ENCODE measurements at regions not wholly inside any gene's neighbourhood (a gene's known extent, or its start where the extent isn't known, plus 50 kb on each side); places are given as distances from the start of the nearest gene placed in this dataset.
"Not testable (repeated sequence)": the region's sequence is repeated elsewhere in the genome, so short reads cannot be mapped to it uniquely, and the experiment has no call there.

DNA sequence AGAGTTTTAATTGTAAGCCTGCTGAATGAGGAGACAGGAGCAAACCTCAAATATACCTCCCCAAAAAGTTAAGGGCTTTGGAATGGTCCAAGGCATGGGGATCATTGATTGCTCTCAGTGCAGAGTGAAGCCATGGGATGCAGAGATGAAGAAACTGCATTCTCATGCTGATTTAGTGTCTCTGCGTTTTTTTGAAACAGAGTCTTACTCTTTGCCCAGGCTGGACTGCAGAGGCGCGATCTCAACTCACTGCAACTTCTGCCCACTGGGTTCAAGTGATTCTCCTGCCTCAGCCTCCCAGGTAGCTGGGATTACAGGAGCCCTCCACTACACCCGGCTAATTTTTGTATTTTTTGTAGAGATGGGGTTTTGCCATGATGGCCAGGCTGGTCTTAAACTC, 99.3 kb upstream of the ETV3 start:
- DNase-seq (ENCODE audit: insufficient read length, low spot score) = no peak
- FAIRE-seq = no peak

DNA sequence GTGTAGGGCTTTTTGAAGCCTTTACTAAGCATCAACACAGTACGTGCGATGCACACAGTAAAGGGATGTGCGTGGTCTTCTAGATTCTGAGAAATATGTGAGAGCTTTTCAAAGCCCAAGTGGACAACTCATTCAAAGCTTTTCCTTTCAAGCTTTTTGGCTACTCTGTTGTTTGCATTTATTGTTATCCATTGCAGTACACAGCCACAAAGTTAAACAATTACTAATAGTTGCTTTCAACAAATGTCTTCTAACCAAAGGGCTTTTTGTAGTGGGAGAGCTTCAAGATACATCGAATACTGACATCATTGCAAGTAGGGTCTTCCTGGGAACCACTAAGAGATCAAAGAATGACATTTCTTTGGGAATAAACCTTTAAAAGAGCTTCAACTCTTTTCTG, 97.9 kb upstream of the ETV3 start:
- FAIRE-seq (no peak), DNase-seq (ENCODE audit: insufficient read length, low spot score) (no peak)

DNA sequence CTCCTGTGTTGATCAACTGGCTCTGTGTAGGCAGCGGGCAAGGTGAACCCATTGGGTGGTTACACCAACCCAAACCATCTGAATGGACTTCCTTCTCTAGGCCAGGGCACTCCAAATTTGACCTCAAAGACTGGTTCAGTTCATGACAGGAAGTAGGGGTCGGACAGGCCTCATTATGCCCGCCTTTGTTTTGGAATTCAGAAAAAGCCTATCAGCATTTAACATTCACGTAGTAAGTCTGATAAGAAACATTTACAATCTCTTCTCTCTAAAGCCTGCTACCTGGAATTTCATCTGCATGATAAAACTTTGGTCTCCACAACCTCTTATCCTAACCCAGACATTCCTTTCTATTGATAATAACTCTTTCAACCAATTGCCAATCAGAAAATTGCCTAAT, 97.1 kb upstream of the ETV3 start:
- DNase-seq (ENCODE audit: insufficient read length, low spot score) = no peak
- no peak for FAIRE-seq

DNA sequence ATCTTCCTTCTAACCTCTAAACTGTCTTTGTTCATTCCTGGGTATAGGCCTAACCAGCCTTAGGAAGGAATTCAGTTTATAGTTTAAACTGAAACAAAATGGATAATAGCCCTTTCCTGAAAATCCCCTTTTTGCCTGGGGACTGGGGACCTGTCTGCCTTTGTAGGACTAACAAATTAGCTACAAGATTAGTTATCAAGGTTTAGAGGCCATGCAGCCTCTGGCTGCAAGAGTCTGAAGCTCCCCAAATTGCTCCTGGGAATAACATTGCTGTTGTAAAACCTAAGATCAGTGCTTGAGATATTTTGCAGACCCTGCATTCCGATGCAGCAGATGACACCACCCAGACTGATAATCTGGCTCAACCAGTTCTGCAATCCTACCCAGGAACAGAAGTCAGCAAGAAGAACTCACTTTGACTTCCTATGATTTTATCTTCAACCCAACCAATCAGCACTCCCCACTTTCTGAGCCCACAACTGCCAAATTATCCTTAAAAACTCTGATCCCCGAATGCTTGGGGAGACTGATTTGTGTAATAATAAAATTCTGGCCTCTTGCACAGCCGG, 96.6 kb upstream of the ETV3 start:
- FAIRE-seq (no peak), DNase-seq (ENCODE audit: insufficient read length, low spot score) (no peak)

DNA sequence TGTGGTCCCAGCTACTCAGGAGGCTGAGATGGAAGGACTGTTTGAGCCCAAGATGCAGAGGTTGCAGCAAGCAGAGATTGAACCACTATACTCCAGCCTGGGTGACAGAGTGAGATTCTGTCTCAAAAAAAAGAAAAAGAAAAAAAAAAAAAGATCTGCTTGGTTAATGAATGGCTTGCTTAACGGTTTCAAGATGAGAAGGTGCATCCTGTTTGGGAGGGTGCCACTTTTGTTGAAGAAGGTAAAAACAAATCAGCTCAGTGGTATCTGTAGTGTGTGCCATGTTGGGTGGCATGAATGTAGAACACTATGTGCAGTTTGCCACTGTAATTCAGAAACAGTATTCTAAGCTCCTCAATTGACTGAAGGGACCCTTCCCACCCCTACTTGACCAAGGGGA, 94.9 kb upstream of the ETV3 start:
- FAIRE-seq = no peak

DNA sequence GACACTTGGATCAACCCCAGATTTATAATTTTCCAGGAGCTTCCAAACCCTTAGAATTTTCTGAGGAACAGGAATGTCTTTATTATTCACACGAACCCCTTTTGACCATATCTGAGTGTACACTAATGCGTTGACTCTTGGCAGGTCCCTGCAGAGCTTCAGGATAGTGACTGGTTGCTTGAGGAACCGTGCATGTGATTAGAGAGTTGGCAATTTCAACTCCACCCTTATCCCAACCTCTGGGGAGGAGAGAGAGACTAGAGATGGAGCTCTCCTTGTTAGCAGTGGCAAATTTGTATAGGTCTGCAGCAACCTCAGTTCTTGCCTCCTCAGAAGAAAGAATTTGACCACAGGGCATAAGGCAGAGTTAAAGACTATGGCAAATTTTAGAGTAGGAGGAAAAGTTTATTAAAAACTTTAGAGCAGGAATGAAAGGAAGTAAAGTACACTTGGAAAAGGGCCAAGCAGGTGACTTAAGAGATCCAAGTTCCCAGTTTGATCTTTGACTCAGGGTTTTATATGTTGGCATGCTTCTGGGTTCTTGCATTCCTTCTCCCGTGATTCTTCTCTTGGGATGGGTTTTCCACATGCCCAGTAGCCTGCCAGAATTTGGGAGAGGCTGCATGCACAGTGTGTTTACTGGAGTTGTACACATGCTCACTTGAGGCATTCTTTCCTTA, 93.8 kb upstream of the ETV3 start:
- DNase-seq (ENCODE audit: insufficient read length, low spot score) (no peak), FAIRE-seq (no peak)

More for the DNA sequence above, 94.9 kb upstream of the ETV3 start:
- no peak for DNase-seq (ENCODE audit: insufficient read length, low spot score)

DNA sequence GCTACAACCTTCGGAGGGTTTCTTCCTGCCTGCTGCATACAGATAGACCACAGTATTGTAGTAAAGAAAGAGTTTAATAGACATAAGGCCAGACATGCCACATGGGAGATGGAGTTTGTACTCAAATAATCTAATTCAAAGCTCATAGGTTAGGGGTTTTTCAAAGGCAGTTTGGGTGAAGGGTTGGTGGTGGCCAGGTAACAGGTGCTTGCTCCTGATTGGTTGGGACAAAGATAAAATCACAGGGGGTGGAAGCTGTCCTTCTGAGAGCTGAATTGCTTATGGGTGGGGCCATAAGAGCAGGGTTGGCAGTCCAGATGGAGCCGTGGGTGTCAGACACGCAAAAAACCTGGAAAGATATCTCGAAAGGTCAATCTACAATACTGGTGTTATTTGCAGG, 92.3 kb upstream of the ETV3 start:
- FAIRE-seq = no peak

DNA sequence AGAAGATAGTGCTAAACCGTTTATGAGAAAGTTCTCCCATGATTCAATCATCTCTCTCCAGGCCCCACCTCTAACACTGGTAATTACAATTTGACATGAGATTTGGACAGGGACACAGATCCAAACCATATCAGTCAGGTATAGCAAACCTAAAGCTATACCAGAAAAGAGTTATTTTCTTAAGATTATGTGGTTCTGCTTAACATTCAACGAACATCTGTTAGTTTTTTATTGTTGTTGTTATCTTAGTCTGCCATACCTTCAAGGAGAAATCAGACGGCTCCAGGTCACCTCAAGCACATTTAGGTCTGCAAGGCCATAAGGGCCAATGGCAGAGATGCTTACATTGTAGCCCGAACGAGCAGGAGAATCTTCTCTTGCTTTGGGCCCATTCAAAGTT, 89.5 kb upstream of the ETV3 start:
- FAIRE-seq (no peak), DNase-seq (ENCODE audit: insufficient read length, low spot score) (no peak)

More for the DNA sequence above, 92.3 kb upstream of the ETV3 start:
- no peak for DNase-seq (ENCODE audit: insufficient read length, low spot score)

DNA sequence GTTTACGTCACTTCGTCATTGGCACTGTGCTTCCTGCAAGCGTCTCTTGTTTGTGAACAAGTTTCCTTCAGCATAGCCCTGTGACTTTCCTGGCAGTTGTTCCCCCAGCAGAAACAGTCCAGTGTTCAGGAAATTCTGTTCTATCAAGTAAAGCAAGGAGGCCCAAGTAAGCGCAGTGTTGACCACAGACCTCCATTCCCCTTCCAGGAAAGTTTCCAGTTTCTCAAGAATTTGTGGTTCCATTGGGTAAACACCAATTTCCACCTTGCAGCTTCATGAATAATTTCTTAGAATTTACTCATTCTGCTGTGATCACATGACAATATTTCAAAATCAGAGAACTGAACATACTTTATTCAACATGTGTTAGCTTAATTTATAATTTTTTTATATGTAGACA, 88.5 kb upstream of the ETV3 start:
- FAIRE-seq (no peak), DNase-seq (ENCODE audit: insufficient read length, low spot score) (no peak)

DNA sequence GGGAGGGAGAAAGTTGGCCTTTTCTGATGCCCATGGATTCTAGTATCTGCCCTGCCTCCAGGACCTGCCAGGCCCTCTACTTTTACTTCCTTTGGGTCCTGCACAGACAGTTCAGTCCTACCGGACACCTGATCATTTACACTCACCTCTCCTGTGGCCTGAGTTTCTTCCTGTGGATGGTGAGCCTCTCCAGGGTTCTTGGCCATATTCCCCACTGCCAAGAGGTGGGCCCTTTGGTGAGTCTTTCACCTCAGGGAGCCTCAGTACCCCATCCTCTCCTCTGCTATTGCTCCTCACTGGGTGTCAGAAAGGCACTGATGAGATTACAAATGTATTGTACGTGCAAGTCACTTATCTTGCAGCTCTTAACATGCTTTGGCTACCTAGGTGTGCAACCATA, 81.4 kb upstream of the ETV3 start:
- DNase-seq (ENCODE audit: insufficient read length, low spot score) (no peak), FAIRE-seq (no peak)

DNA sequence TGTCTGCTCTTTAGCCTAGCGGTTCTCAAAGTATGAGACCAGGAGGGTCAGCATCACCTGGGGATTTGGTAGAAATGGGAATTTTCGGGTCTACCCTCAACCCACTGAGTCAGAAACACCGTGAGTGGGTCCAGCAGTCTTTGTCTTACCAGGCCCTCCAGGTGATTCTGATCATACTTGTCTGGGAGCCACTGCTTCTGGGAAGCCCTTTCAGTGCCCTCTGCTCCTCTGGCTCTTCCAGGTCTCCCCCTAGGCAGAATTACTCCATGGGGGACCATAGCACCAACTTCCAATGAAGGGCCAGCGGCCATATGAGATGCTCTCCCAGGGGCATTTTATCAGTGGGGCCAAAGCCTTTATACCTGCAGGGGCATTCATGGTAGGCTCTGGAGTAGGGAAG, 81.0 kb upstream of the ETV3 start:
- FAIRE-seq = no peak
- no peak for DNase-seq (ENCODE audit: insufficient read length, low spot score)

DNA sequence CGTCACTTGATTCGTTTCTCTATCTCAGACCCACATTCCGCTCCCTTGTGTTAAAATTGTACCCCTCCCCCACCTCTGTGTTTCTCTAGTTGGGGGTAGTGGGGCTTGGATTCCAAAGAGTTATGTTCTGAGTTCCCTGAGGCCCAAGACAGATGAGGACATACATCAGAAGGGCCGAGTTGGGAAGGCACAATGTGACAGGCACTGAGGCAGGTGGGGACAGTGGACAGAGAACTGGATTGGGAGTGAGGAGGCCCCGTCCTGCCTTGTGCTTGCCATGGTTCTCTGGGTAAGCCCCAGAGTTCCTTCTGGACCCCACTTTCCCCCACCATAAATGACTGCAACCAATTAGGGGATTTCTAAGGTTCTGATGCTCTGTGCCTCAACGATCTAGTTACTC, 80.5 kb upstream of the ETV3 start:
- DNase-seq (ENCODE audit: insufficient read length, low spot score) (no peak), FAIRE-seq (no peak)

DNA sequence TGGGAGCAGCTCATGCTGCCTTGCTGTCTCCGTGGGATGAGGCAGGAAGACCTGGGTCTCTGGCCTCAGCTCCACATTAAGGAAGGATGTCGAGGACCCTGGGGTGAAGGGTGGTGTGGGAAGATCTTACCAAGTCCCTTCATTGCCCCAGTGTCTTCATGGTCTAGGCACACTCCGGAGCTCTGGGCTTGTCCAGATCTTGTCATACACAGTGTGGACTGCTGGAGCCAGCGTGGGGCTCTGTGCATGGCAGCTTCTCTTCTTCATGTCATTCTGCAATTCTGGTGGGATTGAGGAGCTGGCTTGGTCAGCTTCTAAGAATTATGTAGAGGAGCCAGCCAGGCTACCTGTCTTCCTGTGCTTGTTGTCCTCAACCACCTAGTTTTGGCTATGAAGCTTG, 79.3 kb upstream of the ETV3 start:
- DNase-seq (ENCODE audit: insufficient read length, low spot score) (no peak), FAIRE-seq (no peak)

DNA sequence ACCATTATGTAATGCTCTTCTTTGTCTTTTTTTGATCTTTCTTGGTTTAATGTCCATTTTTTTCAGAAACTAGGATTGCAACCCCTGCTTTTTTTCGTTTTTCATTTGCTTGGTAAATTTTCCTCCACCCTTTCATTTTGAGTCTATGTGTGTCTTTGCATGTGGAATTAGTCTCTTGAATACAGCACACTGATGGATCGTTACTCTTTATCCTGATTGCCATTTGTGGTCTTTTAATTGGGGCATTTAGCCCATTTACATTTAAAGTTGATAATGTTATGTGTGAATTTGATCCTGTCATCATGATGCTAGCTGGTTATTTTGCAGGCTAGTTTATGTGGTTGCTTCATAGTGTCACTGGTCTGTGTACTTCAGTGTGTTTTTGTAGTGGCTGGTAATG, 75.6 kb upstream of the ETV3 start:
- no peak for FAIRE-seq

DNA sequence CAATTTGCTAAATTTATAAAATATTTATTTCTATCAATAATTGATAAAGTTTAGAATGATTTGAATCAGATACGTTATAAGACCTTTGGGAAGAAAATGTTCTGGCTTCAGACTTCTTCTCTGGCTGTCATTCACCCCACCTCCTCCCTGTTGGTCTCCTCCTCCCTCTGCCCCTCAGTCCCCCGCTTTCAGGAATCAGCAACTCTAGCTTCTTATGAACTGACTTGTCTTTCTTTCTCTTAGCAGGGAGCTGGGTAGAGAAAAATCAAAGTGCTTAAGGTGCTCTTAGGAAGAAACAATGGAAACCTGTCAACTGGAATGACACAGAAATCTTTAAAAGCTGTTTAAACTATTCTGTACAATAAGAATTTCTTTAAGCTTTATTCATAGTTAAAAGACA, 71.3 kb upstream of the ETV3 start:
- FAIRE-seq = no peak
- no peak for DNase-seq (ENCODE audit: insufficient read length, low spot score)

More for the DNA sequence above, 75.6 kb upstream of the ETV3 start:
- DNase-seq (ENCODE audit: insufficient read length, low spot score) = no peak

DNA sequence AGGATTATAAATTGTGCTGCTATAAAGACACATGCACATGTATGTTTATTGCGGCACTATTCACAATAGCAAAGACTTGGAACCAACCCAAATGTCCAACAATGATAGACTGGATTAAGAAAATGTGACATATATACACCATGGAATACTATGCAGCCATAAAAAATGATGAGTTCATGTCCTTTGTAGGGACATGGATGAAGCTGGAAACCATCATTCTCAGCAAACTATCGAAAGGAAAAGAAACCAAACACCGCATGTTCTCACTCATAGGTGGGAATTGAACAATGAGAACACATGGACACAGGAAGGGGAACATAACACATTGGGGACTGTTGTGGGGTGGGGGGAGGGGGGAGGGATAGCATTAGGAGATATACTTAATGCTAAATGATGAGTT, 67.8 kb upstream of the ETV3 start:
- FAIRE-seq; DNase-seq (ENCODE audit: insufficient read length, low spot score): not testable (repeated sequence)

DNA sequence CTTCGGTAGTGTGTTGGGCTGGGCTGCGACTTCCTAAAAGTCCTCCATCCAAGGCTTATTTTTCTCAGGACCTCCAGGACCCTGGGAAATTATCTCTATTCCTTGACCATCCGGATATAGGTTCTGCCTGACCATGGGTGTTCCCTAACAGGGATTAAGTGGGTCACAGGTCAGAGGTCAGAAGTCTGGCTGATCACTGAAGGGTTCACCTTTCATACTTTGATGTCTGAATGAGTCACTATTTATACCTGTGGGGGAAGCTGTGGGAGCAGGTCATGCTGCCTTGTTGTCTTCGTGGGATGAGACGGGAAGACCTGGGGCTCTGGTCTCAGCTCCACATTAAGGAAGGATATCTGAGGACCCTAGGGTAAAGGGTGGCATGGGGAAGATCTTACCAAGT, 65.0 kb upstream of the ETV3 start:
- no peak for FAIRE-seq
- no peak for DNase-seq (ENCODE audit: insufficient read length, low spot score)

DNA sequence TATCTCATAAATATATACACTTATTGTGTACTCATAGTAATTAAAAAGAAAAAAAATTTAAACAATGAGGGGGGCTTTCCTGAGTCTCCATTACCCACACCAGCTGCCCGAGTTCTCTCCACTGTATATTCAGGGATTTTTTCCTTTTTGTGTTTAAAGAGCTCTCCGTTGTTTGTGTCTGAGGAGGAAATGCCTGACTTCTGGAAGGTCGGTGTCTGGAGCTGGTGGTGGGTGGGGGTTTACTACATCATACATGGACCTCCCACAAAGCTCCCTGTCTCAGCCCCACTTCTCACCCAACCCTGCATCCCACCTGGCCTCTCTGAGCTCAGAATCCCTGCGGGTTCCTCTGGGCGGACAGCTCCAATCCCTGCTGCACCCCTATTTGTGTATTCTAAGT, 64.1 kb upstream of the ETV3 start:
- no peak for DNase-seq (ENCODE audit: insufficient read length, low spot score)

DNA sequence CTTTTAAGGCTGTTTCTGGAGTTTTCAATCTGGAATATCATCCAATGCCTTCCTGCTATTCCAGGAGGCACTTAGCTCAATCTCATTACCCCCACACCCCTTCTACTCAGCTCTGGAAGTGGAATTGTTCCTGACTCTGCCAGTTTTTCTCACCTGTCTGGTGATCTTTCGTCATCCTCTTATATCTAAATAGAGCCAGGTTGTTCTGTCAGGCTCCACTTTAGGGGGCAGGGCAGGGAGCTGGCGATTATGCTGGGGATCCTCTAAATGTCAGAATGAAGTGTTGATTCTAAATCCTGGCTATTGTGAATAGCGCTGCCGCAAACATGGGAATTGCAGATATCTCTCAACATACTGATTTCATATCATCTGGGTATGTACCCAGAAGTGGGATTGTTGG, 63.6 kb upstream of the ETV3 start:
- DNase-seq (ENCODE audit: insufficient read length, low spot score) (no peak), FAIRE-seq (no peak)

More for the DNA sequence above, 64.1 kb upstream of the ETV3 start:
- FAIRE-seq = no peak

DNA sequence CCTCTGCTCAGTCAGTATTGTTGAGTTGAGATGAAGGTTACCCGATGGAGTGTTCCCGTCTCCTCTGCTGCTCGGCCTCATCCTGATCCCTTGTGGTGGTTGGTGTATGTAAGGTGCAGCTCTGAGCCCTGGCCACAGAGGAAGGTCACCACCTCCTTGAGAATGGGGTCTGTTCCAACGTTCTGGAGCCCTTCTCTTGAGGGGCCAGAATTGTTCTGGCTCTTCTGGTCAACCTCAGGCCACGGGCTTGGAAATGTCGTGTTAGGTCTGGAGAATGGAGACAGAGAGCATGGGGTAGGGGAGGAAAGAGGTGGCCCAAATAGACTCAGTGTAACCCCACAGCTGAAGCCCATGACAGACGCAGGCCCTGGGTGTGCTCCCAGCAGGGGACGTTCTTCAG, 62.3 kb upstream of the ETV3 start:
- FAIRE-seq (no peak), DNase-seq (ENCODE audit: insufficient read length, low spot score) (no peak)

DNA sequence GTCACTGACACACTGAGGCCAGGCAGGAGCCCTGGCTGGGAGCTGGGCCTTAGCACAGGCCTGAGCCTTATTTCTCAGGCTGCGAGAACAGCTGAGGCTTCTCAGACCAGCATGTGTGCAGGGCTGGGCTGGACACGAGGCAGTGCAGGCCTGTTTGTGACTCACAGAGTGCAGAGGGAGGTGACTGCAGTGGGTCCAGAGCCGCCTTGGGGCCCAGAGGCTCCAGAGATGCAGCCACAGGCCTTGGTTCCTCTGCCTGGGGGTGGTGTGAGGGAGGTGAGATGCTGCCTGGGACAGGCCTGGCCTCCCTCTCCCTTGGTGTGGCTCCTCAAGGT, 61.2 kb upstream of the ETV3 start:
- DNase-seq (ENCODE audit: insufficient read length, low spot score) (no peak), FAIRE-seq (no peak)

DNA sequence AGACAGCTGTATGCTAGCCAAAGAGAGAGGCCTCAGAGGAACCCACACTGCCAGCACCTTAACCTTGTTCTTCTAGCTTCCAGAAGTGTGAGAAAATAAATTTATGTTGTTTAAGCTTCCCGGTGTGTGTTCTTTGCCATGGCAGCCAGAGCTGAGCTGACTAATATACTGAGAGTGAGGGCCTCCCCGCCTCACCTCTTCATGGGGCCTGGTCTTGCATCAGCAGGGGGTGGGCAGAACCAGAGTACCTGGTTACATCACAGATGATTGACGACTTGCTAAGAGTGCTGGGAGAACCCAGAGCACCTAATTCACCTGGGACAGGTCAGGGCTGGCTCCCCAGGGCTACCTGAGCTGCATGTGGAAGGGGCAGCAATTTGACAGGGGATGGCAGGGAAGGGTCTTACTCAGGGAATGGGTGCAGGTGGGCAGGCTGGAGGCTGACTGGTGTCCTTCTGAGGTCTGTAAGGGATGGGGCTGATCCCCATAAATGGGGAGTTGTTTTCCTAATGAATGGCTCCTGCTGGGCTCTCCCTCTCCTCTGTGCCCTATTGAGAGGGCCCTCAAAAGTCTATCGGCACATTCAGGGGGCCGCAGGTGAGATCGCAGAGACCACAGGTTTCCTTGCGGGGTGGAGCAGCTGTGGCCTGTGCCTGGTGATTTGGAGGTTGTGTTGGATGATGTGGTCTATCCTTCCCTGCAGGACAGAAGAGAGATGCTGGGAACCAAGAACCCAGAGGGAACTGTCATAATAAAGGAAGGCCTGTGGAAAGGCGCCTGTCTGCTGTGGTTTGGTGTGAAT, 60.6 kb upstream of the ETV3 start:
- no peak for FAIRE-seq
- DNase-seq (ENCODE audit: insufficient read length, low spot score) = no peak

Data from HTR-8/SVneo (cell line).